OCI-LY3 (cell line): ENCODE measurements at regions not wholly inside any gene's neighbourhood (a gene's known extent, or its start where the extent isn't known, plus 50 kb on each side); places are given as distances from the start of the nearest gene placed in this dataset.

Source experiments
- EZH2phosphoT487 ChIP-seq: fragments of 200-600 bp; shearing (Covaris generic); IDR thresholded peaks from 2 replicates; pipeline ENCODE4 v1.6.1; 2018; ENCODE audit warnings: antibody characterized with exemption, mixed run types, low read depth
- TF ChIP-seq, protein P1 (sequence below): fragments of 200-600, 300-600 bp; sonication (generic); IDR thresholded peaks from 2 replicates; pipeline ENCODE4 v1.5.1; 2014; ENCODE audit warnings: antibody characterized with exemption, low read length, low read depth

DNA sequence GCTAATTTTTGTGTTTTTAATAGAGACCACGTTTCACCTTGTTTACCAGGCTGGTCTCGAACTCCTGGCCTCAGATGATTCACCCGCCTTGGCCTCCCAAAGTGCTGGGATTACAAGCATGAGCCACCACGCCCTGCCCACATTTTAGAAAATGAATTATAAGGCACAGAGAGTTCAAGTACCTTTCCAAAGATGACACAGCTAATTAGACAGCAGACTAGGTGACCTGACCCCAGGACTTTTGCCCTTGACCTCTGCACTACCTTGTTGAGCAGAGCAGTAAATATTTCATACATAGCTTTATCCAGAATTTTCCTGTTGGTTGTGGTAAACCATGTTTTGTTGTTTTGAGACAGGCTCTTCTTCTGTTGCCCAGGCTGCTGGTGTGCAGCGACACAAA, 131.3 kb upstream of the KCTD7 start:
- TF ChIP-seq, protein P1, sequence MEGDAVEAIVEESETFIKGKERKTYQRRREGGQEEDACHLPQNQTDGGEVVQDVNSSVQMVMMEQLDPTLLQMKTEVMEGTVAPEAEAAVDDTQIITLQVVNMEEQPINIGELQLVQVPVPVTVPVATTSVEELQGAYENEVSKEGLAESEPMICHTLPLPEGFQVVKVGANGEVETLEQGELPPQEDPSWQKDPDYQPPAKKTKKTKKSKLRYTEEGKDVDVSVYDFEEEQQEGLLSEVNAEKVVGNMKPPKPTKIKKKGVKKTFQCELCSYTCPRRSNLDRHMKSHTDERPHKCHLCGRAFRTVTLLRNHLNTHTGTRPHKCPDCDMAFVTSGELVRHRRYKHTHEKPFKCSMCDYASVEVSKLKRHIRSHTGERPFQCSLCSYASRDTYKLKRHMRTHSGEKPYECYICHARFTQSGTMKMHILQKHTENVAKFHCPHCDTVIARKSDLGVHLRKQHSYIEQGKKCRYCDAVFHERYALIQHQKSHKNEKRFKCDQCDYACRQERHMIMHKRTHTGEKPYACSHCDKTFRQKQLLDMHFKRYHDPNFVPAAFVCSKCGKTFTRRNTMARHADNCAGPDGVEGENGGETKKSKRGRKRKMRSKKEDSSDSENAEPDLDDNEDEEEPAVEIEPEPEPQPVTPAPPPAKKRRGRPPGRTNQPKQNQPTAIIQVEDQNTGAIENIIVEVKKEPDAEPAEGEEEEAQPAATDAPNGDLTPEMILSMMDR = no peak
- TF ChIP-seq EZH2phosphoT487 = no peak
